Left lung (tissue), 4 donors: ENCODE measurements at regions not wholly inside any gene's neighbourhood (a gene's known extent, or its start where the extent isn't known, plus 50 kb on each side); places are given as distances from the start of the nearest gene placed in this dataset.

Experiments used
- ATAC-seq: fragments of 200-7000 bp; cut with Tn5 transposase; one replicate; pipeline ENCODE4 v1.9.1; 2020; ENCODE audit warnings: moderate library complexity
- DNase-seq, 4 donors: peaks; one replicate each; pipeline ENCODE4 v3.0.0-alpha.2; 2013 to 2020
- H3K27ac ChIP-seq, 2 donors: fragments of 200-600 bp; sonication (generic) in 1 of 2; one replicate each; pipeline versions ENCODE4 v1.5.0 to v1.8.0; 2020 to 2021
- H3K27me3 ChIP-seq, 2 donors: fragments of 200-600 bp; sonication (generic) in 1 of 2; one replicate each; pipeline versions ENCODE4 v1.5.0 to v1.8.0; 2020 to 2021
- H3K36me3 ChIP-seq, 2 donors: fragments of 200-600 bp; sonication (generic) in 1 of 2; one replicate each; pipeline versions ENCODE4 v1.5.0 to v1.8.0; 2020 to 2021
- H3K4me1 ChIP-seq, 2 donors: fragments of 200-600 bp; one replicate each; pipeline ENCODE4 v1.8.0; 2021
- H3K4me3 ChIP-seq, 2 donors: fragments of 200-600 bp; sonication (generic) in 1 of 2; one replicate each; pipeline versions ENCODE4 v1.5.0 to v1.8.0; 2020 to 2021; ENCODE audit warnings: mild to moderate bottlenecking in 1 of 2
- H3K9me3 ChIP-seq, 2 donors: fragments of 200-600 bp; sonication (generic) in 1 of 2; one replicate each; pipeline versions ENCODE4 v1.5.0 to v1.8.0; 2020 to 2021
- CTCF ChIP-seq, 2 donors: fragments of 200-600 bp; sonication (generic) in 1 of 2; IDR thresholded peaks; one replicate each; pipeline versions ENCODE4 v1.5.0 to v1.8.0; 2021; ENCODE audit warnings: antibody characterized with exemption in 2 of 2
- intact Hi-C, 2 donors: fragments of 100-400 bp; cut with DNase I; formaldehyde crosslinking; loops; one replicate each; pipeline versions ENCODE4 v1.11.2 to v1.14.2; 2022
- donor health status: DM: no; HTN: yes; CAD: no.
- donor health status: DM: no; HTN: no; CAD: no.

DNA sequence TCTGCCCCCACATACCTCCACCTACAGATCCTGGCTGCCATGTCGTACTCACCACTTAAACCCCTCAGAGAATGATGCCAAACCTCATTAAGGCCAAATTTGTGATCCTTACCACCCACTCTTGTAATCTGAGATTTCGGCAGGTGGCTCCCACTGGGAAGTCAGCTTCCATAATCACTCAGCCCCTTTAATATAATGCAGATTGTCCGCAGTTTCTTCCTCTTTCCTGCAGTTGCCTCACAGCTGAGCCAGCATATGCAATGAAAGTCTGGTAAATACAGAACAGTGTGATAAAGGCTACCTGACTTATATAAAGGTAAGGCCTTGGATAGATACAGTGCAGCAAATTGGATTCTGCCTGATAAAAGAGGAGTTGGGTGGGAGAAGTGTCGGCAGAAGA, 515.2 kb upstream of the TENM4 start:
- TF ChIP-seq CTCF (IDR thresholded peaks at IDR 0.05), result no peak
- no peaks in the 10 kb centered on the region for H3K36me3 ChIP-seq
- DNase-seq (no peak), ATAC-seq (no peak)
- H3K4me3 ChIP-seq, result no peak overlapping the region
- H3K27ac ChIP-seq, result no peak overlapping the region
- peaks cover 0 to 27% of the 10 kb centered on the region in 2 donors for H3K9me3 ChIP-seq
- intact Hi-C loops, result no loop called here
- H3K4me1 ChIP-seq, result no peaks in the 10 kb centered on the region
- no peaks in the 10 kb centered on the region for H3K27me3 ChIP-seq

- Histone ChIP-seq H3K4me1 (no peaks in the 10 kb centered on the region), H3K27me3 (no peaks in the 10 kb centered on the region)
- TF ChIP-seq CTCF (IDR thresholded peaks at IDR 0.05), result no peak
These were observed 512.8 kb upstream of the TENM4 start for GRCh38 chr11:79953629-79954028.

GRCh38 chr11:79950741-79951140, 509.9 kb upstream of the TENM4 start:
- no peak for ATAC-seq
- H3K4me1 ChIP-seq, result no peaks in the 10 kb centered on the region
- intact Hi-C loops, result no loop called here
- no peak overlapping the region for H3K4me3 ChIP-seq
- H3K27me3 ChIP-seq, result no peaks in the 10 kb centered on the region
- no peak for DNase-seq
- H3K36me3 ChIP-seq, result no peaks in the 10 kb centered on the region
- no peak for TF ChIP-seq CTCF (IDR thresholded peaks at IDR 0.05)
- no peak overlapping the region for H3K27ac ChIP-seq
- no peaks in the 10 kb centered on the region for H3K9me3 ChIP-seq

More at GRCh38 chr11:79953629-79954028, 512.8 kb upstream of the TENM4 start:
- Histone ChIP-seq H3K4me3 (no peak overlapping the region), H3K27ac (no peak overlapping the region), H3K36me3 (no peaks in the 10 kb centered on the region), H3K9me3 (peaks cover 0 to 8% of the 10 kb centered on the region in 2 donors)
- ATAC-seq (no peak), DNase-seq (no peak)
- intact Hi-C loops, result no loop called here

DNA sequence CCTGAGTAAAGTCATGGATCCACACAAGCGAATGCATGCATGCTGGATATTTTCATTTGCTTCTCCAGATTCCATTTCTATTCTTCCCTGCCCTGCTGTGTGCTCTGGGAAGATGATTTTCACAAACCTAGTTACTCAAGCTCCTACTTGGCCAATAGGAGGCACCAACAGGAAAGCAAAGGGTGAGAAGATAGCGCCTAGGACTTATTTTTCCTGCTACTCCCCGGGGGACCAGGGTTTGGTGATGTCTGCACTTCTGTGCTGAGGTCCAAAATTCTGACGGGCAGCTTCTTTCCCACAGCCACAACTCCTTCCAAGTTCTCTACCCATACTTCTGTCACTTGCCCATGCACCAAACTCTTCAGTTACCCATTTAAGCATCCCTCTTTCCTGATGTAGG, 509.3 kb upstream of the TENM4 start:
- no peaks in the 10 kb centered on the region for H3K27me3 ChIP-seq
- H3K4me1 ChIP-seq, result no peaks in the 10 kb centered on the region
- H3K36me3 ChIP-seq, result no peaks in the 10 kb centered on the region
- DNase-seq (no peak), ATAC-seq (no peak)
- H3K9me3 ChIP-seq, result no peaks in the 10 kb centered on the region
- no peak overlapping the region for H3K4me3 ChIP-seq
- intact Hi-C loops, result no loop called here
- no peak overlapping the region for H3K27ac ChIP-seq
- no peak for TF ChIP-seq CTCF (IDR thresholded peaks at IDR 0.05)

- Histone ChIP-seq H3K4me1 (no peaks in the 10 kb centered on the region), H3K27ac (no peak overlapping the region), H3K27me3 (no peaks in the 10 kb centered on the region), H3K36me3 (no peaks in the 10 kb centered on the region), H3K9me3 (no peaks in the 10 kb centered on the region), H3K4me3 (no peak overlapping the region)
- no peak for DNase-seq
- intact Hi-C loops, result no loop called here
- no peak for TF ChIP-seq CTCF (IDR thresholded peaks at IDR 0.05)
- ATAC-seq, result no peak
These were observed 508.7 kb upstream of the TENM4 start for GRCh38 chr11:79949574-79949973.
